HG03520 (cell line): ENCODE measurements at regions not wholly inside any gene's neighbourhood (a gene's known extent, or its start where the extent isn't known, plus 50 kb on each side); places are given as distances from the start of the nearest gene placed in this dataset.
"Not testable (repeated sequence)": the region's sequence is repeated elsewhere in the genome, so short reads cannot be mapped to it uniquely, and the experiment has no call there.

Experiments used
- ATAC-seq: cut with Tn5 transposase; IDR thresholded peaks from one replicate; pipeline ENCODE4 v1.9.1; 2021; ENCODE audit warnings: mild to moderate bottlenecking, moderate library complexity; ENCODE audit not compliant: unreplicated experiment

DNA sequence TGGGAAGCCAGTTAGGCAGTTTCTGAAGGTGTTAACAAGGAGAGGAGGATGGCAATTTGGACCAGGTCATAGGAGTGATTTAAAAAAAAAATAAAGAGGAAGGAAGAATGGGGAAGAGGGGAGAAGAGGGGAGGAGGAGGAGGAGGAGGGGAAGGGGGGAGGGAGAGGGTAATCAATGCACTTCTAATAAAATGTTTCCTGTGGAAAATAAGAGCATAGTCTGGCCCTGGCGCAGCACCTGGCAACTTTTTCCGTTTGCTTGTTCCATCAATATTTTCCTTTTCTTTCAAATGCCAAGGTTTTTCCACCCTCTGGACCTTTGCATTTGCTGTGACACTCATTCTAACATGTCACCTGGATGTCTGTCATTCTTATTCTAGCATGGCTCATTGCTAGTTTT lies 308.2 kb downstream of the PPP1R3A start:
- no peak for ATAC-seq

DNA sequence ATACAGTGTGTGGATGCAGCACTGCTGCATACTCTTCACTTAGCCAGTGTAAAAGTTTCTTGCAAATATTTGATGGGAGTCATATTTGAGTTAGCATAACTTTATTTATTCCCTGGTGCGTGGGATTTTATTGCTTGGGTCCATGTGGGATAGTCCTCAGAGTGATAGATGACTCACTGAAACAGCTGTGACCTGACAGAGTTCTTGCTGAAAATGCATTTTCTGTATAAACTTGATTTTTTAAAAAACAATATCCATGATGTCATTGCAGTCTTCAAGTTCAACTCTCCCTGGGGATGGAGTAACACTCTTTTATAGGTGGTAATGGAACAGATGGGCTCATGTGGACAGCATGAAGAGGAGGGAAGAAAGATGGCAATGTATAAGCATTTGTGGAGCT lies 310.0 kb downstream of the PPP1R3A start:
- no peak for ATAC-seq

DNA sequence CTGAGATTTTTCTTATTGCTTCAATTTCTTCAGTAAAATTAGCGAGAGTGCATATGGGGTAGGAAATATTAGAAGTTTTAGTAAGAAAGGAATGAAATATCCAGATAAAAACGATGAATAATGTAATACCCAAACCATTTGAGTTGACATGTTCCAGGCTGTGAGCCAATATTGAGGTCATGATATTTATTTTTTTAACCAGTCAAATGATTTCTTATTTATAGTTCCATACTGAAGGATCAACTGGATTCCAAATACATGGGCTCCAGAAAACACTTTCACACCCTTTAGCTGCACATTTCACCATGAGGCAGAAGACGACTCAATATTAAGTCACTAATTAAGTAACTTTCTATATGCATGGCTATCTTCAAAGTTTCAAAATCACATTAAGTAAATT lies 312.5 kb downstream of the PPP1R3A start:
- no peak for ATAC-seq

DNA sequence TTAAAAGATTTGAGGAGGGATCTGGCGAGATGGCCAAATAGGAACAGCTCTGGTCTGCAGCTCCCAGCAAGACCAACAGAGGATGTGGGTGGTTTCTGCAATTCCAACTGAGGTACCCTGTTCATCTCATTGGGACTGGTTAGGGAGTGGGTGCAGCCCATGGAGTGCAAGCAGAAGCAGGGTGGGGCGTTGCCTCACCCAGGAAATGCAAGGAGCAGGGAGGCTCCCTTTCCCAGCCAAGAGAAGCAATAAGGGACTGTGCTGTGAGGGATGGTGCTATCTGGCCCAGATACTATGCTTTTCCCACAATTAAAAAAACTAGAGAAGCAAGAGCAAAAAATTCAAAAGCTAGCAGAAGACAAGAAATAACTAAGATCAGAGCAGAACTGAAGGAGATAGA lies 318.4 kb downstream of the PPP1R3A start:
- ATAC-seq = not testable (repeated sequence)

DNA sequence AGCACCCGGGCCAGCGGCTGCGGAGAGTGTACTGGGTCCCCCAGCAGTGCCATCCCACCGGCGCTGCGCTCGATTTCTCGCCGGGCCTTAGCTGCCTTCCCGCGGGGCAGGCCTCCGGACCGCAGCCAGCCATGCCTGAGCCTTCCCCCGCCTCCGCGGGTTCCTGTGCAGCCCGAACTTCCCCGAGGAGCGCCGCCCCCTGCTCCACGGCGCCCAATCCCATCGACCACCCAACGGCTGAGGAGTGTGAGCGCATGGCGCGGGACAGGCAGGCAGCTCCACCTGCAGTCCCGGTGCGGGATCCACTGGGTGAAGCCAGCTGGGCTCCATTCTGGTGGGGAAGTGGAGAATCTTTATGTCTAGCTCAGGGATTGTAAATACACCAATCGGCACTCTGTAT lies 325.4 kb downstream of the PPP1R3A start:
- ATAC-seq = not testable (repeated sequence)

DNA sequence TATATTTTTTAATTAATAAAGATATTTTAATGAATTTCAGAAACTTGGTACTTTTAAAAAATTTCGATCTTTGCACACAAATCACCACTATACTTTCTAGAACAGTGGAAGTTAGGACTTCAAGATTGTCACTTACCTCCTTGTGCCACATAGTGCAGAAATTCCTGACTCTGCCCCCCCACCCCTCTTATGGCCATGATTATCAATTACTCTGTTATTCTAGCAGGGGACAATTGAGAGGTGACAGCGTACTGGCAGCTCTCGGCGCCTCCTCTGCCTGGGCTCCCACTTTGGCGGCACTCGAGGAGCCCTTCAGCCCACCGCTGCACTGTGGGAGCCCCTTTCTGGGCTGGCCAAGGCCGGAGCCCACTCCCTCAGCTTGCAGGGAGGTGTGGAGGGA lies 325.9 kb downstream of the PPP1R3A start:
- ATAC-seq = not testable (repeated sequence)

DNA sequence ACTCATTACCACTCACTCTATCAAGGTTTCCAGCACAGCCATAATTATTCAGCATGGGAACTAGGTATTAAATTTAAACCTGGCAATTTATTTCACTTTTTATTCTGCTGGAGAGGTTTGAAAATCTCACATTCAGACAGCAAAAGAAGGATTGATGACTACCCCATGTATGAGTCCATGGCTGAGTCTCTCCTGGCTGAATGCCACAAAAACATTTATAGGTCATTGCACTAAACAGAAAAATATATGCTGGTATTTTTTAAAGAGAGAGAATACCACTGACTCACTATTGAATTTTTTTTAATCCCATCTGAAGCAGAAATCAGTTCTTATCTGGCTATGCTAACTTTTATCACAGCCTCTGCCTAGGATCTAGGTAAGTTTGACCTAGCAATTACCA lies 336.3 kb downstream of the PPP1R3A start:
- ATAC-seq = no peak

DNA sequence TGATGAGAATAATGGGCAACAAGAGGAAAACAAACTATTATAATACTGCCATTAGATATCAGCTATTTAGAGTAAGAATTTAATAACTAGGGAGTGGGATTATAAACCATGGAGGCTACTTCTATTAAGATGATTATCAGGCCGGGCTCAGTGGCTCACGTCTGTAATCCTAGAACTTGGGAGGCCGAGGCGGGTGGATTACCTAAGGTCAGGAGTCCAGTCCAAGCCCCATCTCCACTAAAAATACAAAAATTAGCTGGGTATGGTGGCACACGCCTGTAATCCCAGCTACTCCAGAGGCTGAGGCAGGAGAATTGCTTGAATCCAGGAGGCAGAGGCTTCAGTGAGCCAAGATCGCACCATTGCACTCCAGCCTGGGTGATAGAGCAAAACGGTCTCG lies 355.6 kb downstream of the PPP1R3A start:
- not testable (repeated sequence) for ATAC-seq

DNA sequence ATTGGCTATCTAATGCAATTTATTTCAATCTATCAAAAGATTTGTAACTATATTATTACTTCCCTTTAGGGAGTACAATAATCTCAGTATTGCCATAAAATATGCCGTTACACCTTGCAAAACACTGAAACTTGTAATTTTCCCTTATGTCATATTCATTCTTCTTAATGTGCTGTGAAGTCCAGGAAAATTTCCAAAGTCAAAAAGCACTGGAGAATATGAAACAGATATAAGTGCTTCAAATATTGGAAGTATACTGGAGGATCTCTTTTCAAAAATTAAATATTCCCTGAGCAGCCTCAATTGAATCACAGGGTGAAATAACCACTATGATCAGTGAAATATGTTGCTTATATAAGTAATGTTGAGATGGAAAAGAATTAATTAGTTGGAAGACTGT lies 356.0 kb downstream of the PPP1R3A start:
- no peak for ATAC-seq

DNA sequence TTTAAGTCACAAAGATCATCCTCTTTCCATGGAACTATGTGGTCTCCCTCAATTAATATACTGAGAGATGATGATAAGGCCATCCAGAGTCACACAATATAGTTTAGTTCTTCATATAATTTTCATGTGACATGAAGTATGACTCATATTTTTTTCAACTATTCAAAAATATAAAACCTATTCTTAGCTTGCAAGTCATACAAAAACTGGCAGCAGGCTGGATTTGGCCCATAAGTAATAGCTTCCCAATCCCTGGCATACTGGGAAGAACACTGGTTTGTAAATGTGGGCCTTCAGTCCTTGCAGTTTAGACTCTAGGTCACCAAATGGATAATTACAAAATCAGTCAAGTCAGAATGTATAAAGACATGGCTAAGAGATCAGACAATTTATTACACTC lies 356.6 kb downstream of the PPP1R3A start:
- no peak for ATAC-seq

DNA sequence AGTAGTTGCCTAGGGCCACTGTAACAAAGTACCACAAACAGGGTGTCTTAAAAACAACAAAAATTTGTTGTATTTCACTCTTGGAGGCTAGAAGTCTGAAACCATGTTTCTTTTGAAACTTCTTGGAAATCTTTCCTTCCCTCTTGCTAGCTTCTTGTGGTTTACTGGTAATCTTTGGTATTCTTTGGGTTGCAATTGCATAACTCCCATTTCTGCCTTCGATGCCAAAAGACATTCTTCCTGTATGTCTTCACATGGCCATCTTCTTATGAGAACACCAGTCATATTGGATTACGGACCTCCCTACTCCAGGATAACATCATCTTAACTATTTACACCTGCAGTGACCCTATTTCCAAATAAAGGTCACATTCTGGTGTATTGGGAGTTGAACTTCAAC lies 357.4 kb downstream of the PPP1R3A start:
- no peak for ATAC-seq

DNA sequence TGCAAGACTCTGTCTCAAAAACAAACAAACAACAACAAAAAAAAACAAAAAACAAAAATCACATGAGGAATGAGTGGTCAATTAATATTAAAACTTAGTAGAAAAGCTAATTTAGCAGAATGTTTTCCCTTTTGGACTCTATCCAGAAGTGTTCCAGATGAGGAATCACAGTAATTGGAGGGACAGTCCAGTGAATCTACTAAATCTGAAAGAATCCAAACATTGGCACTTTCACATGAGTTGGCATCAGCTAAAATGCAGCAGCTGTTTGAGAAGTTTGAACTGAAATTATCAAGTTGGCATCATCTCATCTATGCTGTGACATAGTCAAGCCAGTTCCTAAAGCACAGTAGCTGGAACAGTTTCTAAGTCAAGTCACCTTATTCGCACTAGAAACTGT lies 367.8 kb downstream of the PPP1R3A start:
- ATAC-seq = no peak

DNA sequence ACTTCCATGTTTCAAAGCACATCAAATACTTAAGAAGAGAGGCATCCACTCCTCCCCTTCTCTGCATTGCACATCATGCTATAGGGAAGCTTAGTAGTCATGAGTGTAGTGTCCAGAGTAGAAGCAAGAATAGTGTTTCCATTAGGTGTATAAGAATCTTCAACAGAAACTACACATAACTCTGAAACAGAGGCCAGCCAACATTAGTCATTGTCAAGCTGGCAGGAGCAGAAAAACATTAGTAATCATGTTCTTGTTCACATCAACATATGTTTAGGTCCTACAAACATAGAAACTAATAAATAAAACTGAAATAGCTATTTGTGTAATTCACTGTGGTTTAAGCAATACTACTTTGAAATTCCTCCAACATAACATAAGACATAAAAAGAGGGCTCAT lies 370.2 kb downstream of the PPP1R3A start:
- peak; percentile 40 for ATAC-seq

DNA sequence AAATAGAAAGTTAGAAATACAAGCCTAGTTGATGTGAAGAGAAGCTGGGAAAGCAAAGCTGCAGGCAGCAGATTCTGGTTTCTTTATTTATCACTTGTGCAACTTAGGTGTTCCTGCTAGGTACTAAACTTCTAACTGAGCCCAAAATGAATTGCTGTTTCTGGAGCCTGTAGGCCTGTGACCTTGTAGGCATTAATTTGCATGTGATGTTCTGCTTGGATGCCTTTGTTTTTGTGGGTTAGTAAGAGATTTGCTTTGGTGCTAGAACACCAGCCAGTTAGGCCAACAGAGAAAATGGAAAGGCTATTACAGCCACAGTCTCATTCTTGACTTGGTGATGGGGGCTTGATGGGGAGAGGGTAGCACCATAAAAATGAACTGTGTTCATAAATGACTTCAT lies 370.7 kb downstream of the PPP1R3A start:
- ATAC-seq = peak; percentile 53

DNA sequence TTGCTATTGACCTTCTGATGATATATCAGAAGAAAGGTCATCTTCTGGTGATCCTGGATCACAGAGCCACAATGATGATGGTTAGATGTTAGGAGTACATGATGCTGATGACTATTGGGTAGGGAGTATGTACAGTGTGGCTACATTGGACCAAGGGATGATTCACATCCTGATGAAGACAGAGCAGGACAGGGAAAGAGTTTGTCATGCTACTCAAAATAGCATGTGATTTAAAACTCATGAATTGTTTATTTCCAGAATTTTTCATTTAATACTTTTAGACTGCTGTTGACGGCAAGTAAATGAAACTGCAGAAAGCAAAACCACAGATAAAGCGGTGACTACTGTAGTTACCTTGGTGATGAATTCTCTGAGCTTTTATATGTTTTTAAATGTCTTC lies 397.3 kb downstream of the PPP1R3A start:
- no peak for ATAC-seq

DNA sequence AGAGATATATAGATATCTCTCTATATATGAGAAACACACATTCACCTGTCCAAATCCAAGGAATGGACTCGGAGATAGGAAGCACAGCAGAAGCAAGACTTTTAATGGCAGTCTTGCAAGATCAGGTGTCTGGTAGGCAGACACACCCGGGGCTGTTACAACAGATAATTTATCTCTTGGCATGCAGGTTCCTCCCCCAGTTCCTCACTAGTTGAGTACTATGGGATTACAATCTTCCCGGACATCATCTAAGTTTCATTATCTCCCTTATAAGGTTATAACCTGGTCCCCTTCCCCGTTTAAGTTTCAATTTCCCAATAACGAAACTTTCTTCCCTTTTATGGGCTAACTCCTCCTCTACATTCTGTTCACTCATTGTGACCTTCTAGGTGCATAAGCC lies 399.3 kb downstream of the PPP1R3A start:
- ATAC-seq = no peak

DNA sequence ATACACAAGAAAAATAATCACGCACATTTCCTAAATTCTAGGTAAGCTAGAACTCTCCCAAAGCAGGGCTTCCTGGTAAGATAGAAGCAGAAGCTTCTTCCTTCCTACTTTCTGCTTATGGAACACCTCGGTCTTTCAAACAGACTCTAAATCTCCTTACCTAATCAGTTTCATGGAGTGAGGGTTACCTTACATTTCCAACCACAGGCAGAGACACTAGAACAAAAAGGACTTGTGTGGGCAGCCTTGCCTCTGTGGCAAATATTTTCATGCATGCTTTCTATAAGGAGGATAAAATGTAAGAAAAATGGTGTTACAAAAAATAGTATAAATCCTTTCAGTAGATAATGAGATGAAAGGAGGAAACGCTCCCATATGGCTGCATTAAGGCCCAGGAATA lies 386.3 kb upstream of the SMIM30 start:
- ATAC-seq = no peak

DNA sequence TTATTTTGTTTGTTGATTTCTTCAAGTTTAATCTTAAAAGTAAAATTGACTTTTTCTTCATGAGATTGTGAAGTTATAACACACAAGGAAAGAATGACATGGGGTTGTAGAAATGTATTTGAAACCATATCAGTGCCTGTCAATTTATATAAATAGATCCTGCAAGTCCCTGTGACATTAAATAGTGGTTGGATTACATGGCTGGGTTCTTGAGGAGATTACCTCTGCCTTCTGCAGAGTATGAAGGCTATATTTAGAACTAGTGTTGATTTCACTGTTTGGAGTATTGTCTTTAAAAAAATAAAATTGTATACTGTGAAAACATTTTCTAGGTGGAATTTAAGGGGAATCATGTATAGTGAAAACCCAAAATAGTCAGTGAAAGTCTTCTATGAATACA lies 385.8 kb upstream of the SMIM30 start:
- no peak for ATAC-seq

DNA sequence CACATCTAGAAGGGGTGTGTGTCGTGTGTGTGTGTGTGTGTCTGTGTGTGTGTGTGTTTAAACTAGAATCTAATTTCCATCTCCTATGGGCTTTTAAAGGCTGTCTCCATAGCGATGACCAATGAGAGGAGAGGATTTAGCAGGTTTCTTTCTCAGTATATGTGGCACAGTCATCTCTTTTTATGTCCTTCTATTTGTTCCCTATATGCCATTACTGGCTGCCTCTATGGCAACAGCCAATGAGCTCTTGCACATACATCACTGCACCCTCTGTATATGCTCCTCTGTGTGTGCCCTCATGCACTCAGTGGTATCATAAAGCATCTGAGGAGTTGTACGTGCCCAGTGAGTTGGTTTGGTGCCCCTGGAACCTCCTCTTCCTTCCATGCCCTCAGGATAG lies 378.2 kb upstream of the SMIM30 start:
- not testable (repeated sequence) for ATAC-seq

DNA sequence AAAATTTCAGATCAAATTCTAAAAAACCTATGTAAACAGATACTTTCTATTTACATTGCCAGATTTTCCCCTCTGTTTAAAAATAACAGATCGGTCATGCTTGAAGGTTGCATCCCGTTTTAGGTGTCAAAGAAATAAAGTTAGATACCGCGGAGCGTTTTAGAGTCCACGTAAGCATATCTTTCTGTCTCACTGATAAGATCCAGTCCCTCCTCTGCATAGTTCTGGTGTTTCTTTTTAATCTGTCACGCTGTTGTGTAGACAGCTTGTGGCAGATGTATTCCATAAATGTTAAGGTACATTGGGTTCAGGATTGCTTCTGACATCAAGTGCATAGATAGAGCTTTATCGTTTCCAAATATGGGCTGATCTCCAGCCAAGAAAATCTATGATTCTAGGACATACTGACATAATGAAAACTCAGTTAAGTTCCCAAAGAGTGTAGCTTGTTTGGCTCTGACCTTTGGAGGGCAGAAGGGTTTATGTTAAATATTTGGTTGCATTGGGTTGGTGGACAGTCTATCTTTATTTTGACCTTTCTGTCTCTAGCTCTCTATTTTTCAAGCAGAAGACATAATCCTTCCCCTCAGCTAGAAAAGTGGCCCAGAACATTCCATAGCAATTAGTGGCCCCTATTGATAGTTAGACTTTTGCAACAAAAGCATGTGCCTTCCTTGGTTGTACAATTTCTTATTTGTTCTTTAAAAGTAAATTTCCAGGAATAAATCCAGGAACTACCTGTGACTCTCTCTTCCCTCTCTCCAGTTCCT lies 376.6 kb upstream of the SMIM30 start:
- not testable (repeated sequence) for ATAC-seq

DNA sequence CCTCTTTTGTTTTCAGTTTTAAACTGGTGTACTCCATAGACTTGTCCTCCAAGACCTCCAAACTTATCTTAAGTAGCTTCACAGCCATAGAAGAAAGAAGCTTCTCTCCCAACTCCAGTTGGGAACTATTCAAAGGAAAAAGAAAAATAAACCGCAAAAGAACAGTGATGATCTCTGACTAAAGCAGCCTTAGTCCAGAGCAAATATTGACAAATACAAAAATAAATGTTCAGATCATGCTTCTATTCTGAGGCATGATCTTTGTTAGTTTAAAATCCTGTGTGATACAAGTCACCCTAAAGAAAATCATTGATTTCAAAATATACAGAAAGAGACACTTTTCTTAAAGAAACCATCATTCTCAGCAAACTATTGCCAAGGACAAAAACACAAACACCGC lies 373.0 kb upstream of the SMIM30 start:
- ATAC-seq = no peak

DNA sequence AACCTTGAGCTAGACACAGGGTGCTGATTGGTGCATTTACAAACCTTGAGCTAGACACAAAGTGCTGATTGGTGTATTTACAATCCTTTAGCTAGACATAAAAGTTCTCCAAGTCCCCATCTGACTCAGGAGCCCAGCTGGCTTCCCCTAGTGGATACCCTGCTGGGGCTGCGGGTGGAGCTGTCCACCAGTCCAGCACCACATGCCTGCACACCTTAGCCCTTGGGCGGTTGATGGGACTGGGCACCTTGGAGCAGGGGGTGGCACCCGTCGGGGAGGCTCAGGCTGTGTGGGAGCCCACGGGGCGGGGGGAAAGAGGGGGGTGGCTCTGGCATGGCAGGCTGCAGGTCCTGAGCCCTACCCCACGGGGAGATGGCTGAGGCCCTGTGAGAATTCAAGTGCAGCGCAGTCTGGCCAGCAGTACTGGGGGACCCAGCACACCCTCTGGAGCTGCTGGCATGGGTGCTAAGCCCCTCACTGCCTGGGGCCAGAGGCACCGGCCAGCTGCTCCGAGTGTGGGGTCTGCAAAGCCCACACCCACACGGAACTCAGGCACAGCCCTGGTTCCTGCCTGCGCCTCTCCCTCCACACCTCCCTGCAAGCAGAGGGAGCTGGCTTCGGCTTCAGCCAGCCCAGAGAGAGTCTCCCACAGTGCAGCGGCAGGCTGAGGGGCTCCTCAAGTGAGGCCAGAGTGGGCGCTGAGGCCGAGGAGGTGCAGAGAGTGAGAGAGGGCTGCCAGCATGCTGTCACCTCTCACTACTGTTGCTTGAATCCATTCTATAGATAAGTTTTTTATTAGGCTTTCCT lies 369.8 kb upstream of the SMIM30 start:
- ATAC-seq = no peak
